Right renal pelvis (tissue), 4 donors: ENCODE measurements at regions not wholly inside any gene's neighbourhood (a gene's known extent, or its start where the extent isn't known, plus 50 kb on each side); places are given as distances from the start of the nearest gene placed in this dataset.
"Not testable (repeated sequence)": the region's sequence is repeated elsewhere in the genome, so short reads cannot be mapped to it uniquely, and the experiment has no call there.

ENCODE experiments used
- DNase-seq, 4 donors: peaks; one replicate each; pipeline ENCODE4 v3.0.0-alpha.2; 2013; ENCODE audit warnings: low read depth in 4 of 4, low spot score in 3 of 4, missing footprints in 1 of 4

DNA sequence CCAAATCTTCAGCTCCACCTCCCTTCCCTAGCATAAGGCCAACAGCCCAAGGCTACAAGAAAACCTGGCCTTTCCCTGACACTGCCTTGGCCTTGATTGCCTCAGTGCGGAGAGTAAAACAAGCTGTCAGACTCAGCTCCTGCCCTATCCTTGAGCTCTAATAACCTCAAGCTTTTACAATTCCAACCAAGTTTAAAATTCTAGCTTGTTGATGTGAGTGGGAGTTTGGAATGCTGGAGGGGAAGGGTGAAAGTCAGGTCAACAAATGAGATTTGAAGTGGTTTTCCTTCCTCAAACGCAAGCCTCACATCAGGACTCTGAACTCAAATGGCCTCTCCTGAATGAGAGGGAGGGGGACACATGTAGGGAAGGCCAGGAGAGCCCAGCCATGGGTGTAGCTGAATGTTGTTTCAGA, 197.0 kb upstream of the VLDLR start:
- peak; percentile 50 to 73 (median 56) for DNase-seq

DNA sequence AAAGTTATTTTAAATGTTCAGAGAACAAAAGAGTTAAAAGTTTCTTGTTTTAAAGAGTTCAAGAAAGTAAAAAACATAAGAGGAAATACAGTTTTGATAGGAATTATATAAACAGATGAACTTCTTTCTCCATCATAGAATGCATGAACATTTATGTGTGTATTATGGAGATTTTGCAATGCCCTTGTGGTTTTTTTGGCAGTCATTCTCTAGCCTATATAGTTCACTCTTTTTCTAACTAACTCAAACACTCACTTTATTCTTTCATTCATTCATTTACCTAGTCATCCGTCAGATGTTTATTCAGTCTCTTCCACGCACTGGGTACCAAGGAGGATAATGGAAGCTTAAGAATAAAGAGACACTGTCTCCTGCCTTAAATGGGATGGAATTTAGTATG, 195.9 kb upstream of the VLDLR start:
- no peak for DNase-seq

DNA sequence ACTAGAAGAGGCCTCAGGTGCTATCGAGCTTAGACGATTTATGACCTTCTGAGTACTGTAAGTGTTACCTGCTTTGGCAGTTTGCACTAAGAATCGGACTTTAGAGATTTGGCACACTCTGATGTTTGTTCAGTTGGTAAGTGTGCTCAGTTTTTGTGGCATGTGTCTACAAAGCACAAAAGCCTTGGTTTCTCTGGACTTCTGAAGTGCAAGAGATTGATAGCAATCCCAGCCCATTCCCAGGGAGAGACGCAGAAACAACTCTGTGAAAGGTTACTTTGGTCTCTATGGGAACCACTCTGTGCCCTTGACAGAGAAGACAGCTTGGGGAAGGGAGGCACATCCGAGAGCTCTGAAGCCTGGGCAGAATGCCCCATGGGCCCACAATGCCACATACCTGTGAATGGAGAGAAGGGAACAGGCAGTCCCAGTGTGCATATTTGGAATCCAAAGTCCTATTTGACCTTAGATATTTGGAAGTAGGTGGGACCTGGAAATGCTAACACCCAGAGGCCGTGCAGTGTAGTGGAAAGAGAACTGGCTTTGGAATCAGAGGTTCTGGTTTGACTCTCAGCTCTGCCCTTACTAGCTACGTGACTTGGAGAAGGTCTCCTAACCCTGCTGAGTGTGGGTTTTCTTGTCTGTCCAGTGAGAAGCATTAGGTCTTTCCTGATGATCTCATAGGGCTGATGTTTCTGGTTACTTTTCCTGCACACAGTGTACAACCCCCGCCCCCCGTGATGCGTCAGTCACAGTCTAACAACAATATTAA, 194.3 kb upstream of the VLDLR start:
- no peak for DNase-seq

DNA sequence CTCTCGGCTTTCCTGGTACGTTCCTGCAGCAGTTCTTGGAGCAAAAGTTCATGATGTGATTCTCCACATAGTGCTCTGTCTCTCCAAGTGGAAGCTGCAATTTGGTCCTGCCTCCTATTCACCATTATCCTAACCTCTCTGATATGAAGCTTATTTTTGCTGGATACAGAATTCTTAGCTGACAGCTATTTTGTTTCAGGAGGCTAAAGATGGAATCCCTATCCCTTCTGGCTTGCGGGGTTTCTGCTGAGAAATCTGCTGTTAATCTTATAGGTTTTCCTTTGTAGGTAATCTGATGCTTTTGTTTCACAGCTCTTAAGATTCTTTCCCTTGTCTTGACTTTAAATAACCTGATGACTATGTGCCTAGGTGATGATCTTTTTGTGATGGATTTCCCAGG, 181.6 kb upstream of the VLDLR start:
- DNase-seq: no peak

DNA sequence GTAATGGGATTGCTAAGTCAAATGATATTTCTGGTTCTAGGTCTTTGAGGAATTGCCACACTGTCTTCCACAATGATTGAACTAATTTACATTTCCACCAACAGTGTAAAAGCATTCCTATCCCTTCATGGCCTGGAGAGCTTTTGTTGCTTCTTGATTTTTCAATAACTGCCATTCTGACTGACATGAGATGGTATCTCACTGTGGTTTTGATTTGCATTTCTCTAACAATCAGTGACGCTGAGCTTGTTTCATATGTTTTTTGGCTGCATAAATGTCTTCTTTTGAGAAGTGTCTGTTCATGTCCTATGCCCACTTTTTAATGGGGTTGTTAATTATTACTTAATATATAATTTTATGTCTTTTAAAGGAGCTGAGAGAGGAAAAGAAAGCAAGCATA, 177.7 kb upstream of the VLDLR start:
- DNase-seq: not testable (repeated sequence)

DNA sequence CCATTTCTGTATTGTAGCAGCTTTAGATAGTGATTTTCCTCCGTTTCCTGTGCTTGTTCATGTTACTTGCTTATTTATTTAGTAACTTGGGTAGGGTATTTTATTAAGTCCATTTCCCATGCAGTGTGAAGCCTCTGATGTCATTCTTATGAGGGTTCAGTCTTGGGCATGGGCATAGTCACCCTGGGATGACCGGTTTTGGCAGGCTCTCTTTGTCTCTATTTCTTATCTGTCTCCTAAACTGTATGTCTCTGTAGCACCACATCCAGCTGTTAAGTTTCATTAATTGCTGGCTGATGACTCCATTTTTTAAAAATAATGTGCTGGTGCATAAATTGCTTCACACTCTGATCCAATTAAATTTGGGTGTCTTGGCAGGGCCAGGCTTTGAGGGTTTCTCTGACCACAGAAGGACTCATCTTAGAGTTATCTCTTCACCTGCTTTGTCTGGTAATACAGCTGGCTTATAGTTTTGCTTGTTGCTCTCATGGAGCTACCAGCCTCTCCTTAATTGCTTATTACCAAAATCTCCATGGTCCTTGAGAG, 173.3 kb upstream of the VLDLR start:
- DNase-seq: no peak

DNA sequence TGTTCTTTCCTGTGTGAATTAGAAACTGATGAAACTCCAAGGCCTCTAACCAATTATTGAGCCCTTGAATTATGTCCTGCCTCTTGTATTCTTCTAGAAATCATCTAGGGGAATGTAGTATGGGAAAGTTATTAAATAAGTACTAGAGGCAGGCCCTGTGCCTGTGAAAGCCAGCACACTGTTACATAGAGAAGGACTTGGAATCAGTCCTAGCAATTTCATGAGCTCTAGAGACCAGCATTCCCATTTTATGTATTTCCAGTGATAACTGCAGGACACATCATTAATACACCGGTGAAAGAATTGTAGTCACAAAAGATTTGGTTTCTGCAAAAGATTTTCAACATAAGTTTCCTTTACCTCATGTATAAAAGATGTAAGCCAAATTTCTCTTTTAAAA, 168.5 kb upstream of the VLDLR start:
- no peak for DNase-seq

DNA sequence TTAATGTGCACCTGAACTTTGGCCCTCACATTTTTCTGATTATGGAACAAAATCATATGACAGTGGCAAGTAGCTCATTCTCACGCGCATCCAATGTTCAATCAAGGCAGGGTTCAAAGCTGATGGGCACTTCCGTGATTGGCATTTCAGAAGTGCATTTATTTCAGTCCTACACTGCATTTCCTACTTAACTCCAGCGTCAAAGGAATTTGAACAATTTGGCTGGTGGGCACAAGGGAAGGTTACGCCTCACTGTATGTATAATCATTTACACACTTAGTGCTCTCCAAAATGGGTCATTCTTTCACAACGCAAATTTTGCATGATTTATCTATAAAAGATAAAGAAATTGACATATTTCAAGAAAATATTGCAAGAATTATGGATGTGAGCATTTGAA, 167.9 kb upstream of the VLDLR start:
- no peak for DNase-seq

DNA sequence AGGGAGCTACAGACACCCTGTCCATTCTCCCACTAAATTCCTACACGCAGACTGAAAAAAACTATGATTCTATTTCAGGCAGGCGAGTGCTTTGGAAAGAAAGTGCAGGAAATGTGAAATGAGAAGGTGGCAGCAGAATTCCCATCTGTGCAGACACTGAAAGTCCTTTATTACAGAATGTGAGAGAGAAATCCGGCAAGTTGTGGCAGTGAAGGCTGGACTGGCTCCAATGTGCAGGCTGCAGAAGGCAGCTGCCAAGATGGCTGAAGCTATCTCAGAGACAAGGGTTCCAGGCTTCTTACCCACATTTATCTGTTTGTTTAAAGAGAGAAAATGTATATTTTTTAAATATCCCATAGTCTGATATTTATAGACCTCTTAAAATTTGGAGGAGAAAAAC, 161.8 kb upstream of the VLDLR start:
- DNase-seq: no peak

DNA sequence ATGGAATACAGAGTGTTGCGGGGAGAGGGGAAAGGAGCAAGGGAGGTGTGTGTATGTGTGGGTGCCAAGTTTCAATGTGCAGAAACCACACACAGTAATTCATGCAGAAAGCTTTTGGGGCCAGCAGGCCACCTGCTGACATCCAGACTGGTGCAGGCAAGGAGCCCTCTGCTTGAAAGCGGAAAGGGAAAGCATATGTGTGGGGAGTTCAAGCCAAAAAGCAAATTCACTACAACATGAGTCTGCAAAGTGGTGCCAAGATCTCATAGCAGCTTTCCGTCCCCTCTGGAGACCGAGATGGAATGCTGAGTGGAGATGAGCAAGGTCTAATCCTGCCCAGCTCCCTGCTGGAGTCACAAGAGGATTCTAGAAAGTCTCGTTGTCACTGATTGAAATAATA, 159.7 kb upstream of the VLDLR start:
- DNase-seq: no peak

DNA sequence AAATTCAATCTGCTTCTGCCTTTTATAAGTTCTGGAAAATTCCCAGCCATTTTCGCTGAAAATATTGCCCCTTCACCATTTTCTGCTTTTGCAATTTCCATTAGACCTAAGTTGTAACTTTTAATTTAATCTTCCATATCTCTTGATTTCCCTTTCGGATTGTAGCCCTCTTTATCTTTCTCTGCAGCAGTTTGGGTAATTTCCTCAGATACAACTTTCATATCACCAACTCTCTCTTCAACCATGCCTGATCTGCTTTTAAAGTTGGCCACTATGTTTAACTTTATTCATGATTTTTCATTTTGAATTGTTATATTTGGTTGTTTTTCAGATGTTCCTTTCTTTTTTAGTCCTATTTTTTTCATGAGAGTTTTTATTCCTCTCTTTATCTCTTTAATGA, 157.0 kb upstream of the VLDLR start:
- no peak for DNase-seq

DNA sequence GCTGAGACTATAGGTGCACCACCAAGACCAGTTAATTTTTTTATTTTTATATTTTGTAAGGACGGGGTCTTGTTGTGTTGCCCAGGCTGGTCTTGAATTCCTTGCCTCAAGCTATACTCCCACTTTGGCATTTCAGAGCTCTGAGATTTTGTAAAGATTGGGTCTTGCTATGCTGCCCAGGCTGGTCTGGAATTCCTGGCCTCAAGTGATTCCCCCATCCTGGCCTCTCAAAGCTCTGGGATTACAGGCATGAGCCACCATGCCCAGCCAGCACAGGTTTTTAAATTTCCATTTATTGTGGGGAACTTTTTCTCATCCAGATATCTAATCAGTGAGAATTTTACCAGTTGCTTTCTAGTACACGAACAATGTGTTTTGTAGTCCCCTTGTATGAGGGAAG, 156.1 kb upstream of the VLDLR start:
- no peak for DNase-seq

DNA sequence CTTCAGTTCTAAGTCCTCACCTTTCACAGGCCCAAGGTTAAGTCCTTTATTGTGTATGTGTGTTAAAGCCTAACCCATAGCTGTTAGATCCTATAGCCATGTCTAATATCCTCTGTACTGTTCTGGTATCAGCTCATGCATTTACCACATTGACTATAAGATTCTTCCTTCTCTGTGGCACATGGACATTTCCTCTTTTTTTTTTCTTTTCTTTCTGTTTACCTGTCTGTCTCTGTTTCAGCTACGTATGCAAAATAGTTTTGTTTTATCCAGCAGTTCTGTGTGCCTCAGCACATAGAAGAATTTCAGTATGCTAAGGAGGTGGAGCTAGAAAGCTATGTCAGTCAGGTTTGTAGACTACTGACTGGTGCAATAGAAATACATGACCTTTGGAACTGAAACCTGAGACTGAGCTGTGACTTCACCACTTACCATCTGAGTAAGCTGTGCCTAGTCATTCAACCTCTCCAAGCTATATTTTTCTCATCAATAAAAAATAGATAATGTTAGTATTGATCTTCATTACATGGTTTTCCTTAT, 155.6 kb upstream of the VLDLR start:
- peak in 1 of 4 donors; percentile 54 for DNase-seq

DNA sequence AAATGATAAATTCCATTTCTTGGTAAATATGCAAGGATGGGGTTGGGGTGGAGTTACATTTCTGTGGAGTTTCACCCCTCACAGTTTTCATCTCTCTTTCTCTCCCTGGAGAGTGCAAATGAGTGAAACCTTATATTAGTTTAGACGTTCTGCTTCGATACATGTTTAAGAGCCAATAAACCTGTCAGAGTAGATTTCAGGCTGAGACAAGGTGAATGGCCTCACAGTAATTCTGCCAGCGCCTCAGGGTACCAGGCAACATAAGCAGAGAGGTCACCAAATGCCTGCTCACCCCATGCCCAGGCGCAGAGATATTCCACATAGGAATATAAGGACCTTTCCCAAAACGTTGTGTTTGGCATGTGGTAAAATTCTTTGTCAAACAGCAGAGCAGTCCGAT, 154.9 kb upstream of the VLDLR start:
- DNase-seq: peak in 1 of 4 donors; percentile 38

DNA sequence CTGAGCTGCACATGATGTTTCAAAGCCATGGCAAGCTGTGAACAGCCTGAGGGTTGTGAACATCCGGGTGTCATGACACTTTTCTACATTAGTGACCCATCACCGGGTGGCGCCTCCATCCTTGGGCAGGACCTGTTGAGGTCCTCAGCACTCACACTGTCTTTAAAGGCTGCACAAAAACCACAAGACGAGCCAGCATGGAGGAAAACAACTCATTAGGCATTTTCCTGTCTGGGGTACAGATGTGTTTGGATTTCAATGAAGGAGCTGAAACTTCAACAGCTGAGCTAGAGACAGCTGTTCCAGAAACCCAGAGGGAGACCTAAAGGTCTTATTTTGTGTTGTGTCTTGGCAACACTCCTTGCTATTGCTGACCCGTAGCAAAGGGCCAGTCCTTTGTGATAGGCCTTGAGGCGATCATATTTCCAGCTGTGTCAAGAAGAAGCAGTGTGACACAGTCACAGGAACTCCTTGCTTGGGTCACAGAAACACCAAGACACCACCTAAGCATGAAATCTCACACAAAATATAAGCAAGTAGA, 151.8 kb upstream of the VLDLR start:
- peak in 2 of 4 donors; percentile 72 to 73 for DNase-seq

DNA sequence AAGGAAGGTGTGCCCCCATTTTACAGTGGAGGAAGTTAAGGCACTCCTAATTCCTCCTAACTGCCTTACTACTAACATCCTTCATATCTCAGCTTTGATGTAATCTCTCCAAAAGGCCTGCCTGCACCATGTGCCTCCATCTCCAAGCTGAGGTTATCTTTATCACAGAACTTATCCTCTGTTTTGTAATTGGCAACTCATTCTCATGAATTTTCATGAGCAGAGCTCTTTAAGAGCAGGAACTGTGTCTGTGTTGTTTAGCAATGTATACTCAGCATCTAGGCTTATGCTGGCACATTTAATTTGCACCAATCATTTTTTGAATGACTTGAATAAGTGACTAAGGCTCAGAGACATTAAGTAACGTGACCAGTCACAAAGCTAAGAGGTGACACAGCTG, 147.9 kb upstream of the VLDLR start:
- DNase-seq: no peak

DNA sequence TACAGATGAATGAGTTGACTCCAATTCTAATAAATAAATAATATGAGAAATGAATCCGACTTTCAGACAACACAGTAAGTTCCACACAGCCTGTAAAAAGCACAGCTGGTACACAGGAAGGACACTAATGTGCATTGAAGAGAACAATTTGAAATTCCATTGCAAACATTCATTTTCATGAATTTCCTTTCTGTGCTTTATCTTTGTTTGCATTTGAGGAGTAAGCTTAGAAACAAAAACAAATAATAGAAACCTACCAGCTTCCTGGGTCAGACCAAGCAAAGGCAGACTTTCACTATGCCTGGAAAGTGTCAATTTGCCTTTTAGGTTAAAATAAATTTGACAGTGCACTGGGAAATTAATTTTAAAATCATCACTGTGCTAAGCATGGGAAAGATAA, 143.8 kb upstream of the VLDLR start:
- DNase-seq: no peak

DNA sequence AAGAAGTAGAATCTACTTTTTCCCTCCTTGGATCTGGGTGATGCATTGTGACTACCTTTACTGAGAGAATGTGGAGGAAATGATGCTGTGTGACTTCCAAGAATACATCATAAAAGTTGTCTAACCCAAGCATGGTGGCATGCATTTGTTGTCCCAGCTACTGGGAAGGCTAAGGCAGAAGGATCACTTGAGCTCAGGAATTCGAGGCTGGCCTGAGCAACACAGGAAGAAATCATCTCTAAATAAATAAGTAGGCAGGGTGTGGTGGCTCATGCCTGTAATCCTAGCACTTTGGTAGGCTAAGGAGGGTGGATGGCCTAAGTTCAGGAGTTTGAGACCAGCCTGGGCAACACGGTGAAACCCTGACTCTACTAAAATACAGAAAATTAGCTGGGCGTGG, 143.2 kb upstream of the VLDLR start:
- DNase-seq: no peak

DNA sequence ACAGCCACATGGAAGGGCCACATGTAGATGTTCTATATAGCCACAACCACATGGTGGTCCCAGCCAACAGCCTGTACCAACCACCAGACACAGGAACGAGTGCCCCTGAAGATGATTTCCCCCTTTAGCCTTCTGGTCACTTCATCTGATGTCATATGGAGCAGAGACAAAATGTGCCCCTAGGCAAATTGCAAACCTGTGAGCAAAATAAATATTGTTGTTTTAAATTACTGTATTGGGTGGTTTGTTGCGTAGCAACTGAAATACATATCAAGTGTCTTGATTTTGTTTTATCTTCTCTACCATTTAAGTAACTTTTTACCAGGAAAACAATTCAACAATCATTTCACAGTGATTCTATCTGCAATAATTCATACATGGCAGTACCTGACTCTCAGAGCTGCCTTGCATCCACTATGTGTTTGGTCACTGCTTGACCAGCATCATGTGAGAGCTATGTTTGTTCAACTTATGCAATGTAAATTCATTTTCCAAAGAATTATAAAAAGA, 142.5 kb upstream of the VLDLR start:
- no peak for DNase-seq

DNA sequence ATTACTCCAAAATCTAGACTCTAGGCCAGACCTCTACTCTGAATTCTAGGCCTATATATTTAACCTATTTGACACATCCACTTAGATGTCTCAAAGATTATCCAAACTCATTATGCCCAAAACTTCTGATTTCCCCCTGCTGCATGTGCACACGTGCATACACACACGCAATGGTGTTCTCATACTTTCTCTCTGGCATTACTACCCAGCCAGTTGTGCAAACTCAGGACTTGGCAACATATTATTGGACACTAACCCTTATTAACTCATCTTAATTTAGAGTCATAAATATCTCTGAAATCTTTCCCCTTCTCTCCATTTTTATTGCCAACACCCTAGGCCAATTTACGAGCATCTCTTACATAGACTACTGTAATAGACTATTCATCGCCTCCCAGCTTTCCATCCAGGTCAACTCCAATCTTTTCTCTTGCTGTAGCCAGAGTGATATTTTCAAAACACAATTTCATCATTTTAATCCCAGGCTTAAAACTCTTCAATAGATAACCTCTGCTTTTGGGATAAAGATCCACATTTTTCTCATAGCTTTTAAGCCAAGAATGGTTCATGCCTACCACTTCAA, 141.2 kb upstream of the VLDLR start:
- no peak for DNase-seq

DNA sequence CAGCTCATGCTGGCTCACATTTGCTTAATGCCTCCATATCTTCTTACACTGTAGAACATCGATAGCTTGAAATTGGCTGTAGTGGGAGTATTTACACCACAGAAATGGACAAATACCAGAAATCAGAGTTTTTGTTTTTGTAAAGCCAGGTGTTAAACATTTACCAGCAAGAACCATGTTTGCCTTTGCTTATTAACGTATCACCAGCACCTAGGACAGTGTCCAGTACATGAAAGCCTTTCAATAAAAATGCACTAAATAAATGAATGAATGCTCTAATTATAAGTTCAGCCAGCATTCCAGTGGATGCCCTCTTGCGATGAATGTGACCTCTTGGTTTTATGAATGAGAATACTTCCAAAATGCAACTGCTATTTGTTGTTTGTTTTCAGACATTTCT, 140.4 kb upstream of the VLDLR start:
- DNase-seq: no peak

DNA sequence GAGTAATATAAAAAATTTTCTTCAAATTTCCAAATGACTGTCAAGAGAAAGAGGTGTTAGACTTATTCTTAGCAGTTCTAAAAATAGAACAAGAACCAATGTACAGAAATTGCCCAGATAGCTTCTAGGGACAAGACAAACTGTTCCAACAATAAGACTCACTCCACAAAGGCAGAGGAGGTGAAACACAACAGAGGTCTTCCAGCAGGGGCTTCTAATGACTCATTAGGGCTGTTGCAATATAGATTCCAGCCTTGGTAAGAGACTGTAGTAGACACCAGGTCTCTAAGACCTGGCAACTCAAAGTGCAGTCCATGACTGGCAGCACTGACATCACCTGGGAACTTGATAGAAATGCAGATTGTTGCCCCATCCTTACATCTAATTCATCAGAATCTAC, 134.6 kb upstream of the VLDLR start:
- no peak for DNase-seq
